K562 (cell line): ENCODE measurements at regions not wholly inside any gene's neighbourhood (a gene's known extent, or its start where the extent isn't known, plus 50 kb on each side); places are given as distances from the start of the nearest gene placed in this dataset.

Experiments
- ATAC-seq: fragments of 200-7000 bp; cut with Tn5 transposase; 3 replicates; pipeline ENCODE4 v1.9.1; 2020; ENCODE audit warnings: moderate library complexity
- BruUV-seq: library from RNA; stranded (reverse); fragments of 400-500 nt; replicated peaks from 2 replicates; lab custom pipeline; 2021; lab: Mats Ljungman, UMichigan
- CTCF ChIA-PET: fragments of 300-600 bp; formaldehyde crosslinking; extraction: SDS; loops from one replicate; lab custom pipeline; 2021; ENCODE audit warnings: low intra/inter-chr PET ratio; lab: Yijun Ruan, JAX
- POLR2A ChIA-PET: fragments of 300-600, 350-650 bp; sonication (Branson Sonifier 250); formaldehyde crosslinking; extraction: SDS; loops from one replicate; lab custom pipeline; 2021; ENCODE audit warnings: antibody characterized with exemption, inconsistent platforms; lab: Yijun Ruan, JAX
- DNase-seq, 4 experiments: peaks; one replicate each; pipeline versions ENCODE4 v3.0.0 to v3.0.0-alpha.2; 2011 to 2018; ENCODE audit warnings: low spot score in 3 of 4, mixed read lengths in 3 of 4; ENCODE audit errors: extremely low read depth in 1 of 4
- FAIRE-seq: peaks from 2 replicates; lab custom pipeline; 2011; peaks lifted over from hg19 to GRCh38; lab: Jason Lieb, UNC
- H2AFZ ChIP-seq: 2 replicates; pipeline ENCODE4 v1.6.0; 2011; ENCODE audit warnings: low read depth, low read length, control low read depth, inconsistent platforms
- H3K27ac ChIP-seq: fragments of 200-600 bp; 3 replicates; pipeline ENCODE4 v1.8.0; 2011; ENCODE audit warnings: low read depth, mild to moderate bottlenecking, control low read depth, inconsistent platforms, low read length, moderate library complexity, mixed read lengths; ENCODE audit errors: extremely low read depth
- H3K27me3 ChIP-seq, 2 experiments: fragments of 300-600 bp in 1 of 2; 2 replicates in 1 of 2; 3 replicates in 1 of 2; pipeline versions ENCODE4 v1.6.0 to v1.8.0; 2011; ENCODE audit warnings: inconsistent platforms in 2 of 2, low read length in 2 of 2, mild to moderate bottlenecking in 1 of 2, mixed read lengths in 1 of 2, moderate library complexity in 1 of 2; ENCODE audit not compliant: control insufficient read depth in 2 of 2, insufficient read depth in 2 of 2
- H3K36me3 ChIP-seq: fragments of 300-600 bp; 3 replicates; pipeline ENCODE4 v1.8.0; 2011; ENCODE audit warnings: mild to moderate bottlenecking, low read length, inconsistent platforms; ENCODE audit not compliant: control insufficient read depth, insufficient read depth
- H3K4me1 ChIP-seq, 2 experiments: fragments of 200-600 bp in 1 of 2; replicated peaks in 1 of 2; 2 replicates in 1 of 2; 3 replicates in 1 of 2; pipeline versions ENCODE4 v1.5.1 to v1.8.0; 2011; ENCODE audit warnings: inconsistent platforms in 2 of 2, low read length in 2 of 2, mild to moderate bottlenecking in 1 of 2, mixed read lengths in 1 of 2, moderate library complexity in 1 of 2; ENCODE audit not compliant: control insufficient read depth in 2 of 2, insufficient read depth in 2 of 2
- H3K4me2 ChIP-seq: 2 replicates; pipeline ENCODE4 v1.6.1; 2011; ENCODE audit warnings: low read length, control low read depth, inconsistent platforms, mixed read lengths; ENCODE audit not compliant: insufficient read depth
- H3K4me3 ChIP-seq: fragments of 200-600 bp; sonication (generic), shearing (Covaris generic); 2 replicates; pipeline ENCODE4 v1.5.1; 2016; ENCODE audit warnings: control low read depth, inconsistent platforms
- H3K79me2 ChIP-seq: fragments of 200-600 bp; 3 replicates; pipeline ENCODE4 v1.8.0; 2011; ENCODE audit warnings: low read length, inconsistent platforms; ENCODE audit not compliant: control insufficient read depth, insufficient read depth
- H3K9ac ChIP-seq, 2 experiments: 2 replicates each; pipeline versions ENCODE4 v1.6.0 to v1.6.1; 2011; ENCODE audit warnings: low read depth in 2 of 2, low read length in 2 of 2, control low read depth in 1 of 2, inconsistent platforms in 1 of 2, mild to moderate bottlenecking in 1 of 2, mixed read lengths in 1 of 2; ENCODE audit not compliant: insufficient read depth in 1 of 2
- H3K9me1 ChIP-seq: one replicate; pipeline ENCODE4 v1.6.0; 2011; ENCODE audit warnings: inconsistent platforms, mild to moderate bottlenecking, low read length, moderate library complexity; ENCODE audit not compliant: control insufficient read depth, insufficient read depth
- H3K9me3 ChIP-seq: replicated peaks from 2 replicates; pipeline ENCODE4 v1.5.1; 2011; ENCODE audit warnings: low read depth, low read length, inconsistent platforms; ENCODE audit not compliant: control insufficient read depth, insufficient read depth
- H4K20me1 ChIP-seq: replicated peaks from 2 replicates; pipeline ENCODE4 v1.6.1; 2011; ENCODE audit warnings: low read length, inconsistent platforms, mixed read lengths; ENCODE audit not compliant: control insufficient read depth, insufficient read depth
- CBX2 ChIP-seq: fragments of 200-600 bp; sonication (generic); IDR thresholded peaks from one replicate; pipeline ENCODE4 v1.6.1; 2012; ENCODE audit warnings: mild to moderate bottlenecking, low read length, inconsistent platforms; ENCODE audit not compliant: insufficient read depth, poor library complexity, severe bottlenecking
- CCNT2 ChIP-seq: IDR thresholded peaks from 2 replicates; pipeline ENCODE4 v1.6.1; 2011; ENCODE audit warnings: borderline replicate concordance, low read depth, mild to moderate bottlenecking, moderate library complexity, mixed read lengths, low read length; ENCODE audit not compliant: insufficient read length; ENCODE audit errors: extremely low read depth
- EHMT2 ChIP-seq: fragments of 450-650 bp; IDR thresholded peaks from 2 replicates; pipeline ENCODE4 v1.6.1; 2018; ENCODE audit warnings: antibody characterized with exemption
- EP300 ChIP-seq: IDR thresholded peaks from 2 replicates; pipeline ENCODE4 v1.6.1; 2012; ENCODE audit warnings: low read length, improper control_type of control experiment
- FOXK2 ChIP-seq, 2 experiments: fragments of 450-650 bp; IDR thresholded peaks in 1 of 2; conservative IDR thresholded peaks in 1 of 2; 2 replicates each; pipeline ENCODE4 v1.6.1; 2016; ENCODE audit warnings: low read depth in 2 of 2, mild to moderate bottlenecking in 1 of 2
- FOXP1 ChIP-seq: sonication (generic); formaldehyde crosslinking; IDR thresholded peaks from 2 replicates; pipeline ENCODE4 v1.8.0; 2022; ENCODE audit warnings: mild to moderate bottlenecking, missing genetic modification reagents
- MBD1 ChIP-seq: fragments of 250-450 bp; sonication (Bioruptor Pico); IDR thresholded peaks from 2 replicates; pipeline ENCODE4 v1.8.0; 2022; ENCODE audit warnings: inconsistent platforms
- NCOA2 ChIP-seq, 2 experiments: fragments of 450-650 bp; IDR thresholded peaks; 2 replicates each; pipeline ENCODE4 v1.6.1; 2018; ENCODE audit warnings: mild to moderate bottlenecking in 2 of 2, moderate library complexity in 1 of 2; ENCODE audit not compliant: partially characterized antibody in 2 of 2
- RBFOX2 ChIP-seq: fragments of 200-400 bp; formaldehyde crosslinking; IDR thresholded peaks from 2 replicates; pipeline ENCODE4 v1.6.1; 2017; ENCODE audit warnings: low read depth, mild to moderate bottlenecking, low read length, moderate library complexity
- RBM39 ChIP-seq: fragments of 200-400 bp; formaldehyde crosslinking; optimal IDR thresholded peaks from 2 replicates; pipeline ENCODE3; 2018; ENCODE audit warnings: low read depth, low read length
- SMARCE1 ChIP-seq: fragments of 450-650 bp; IDR thresholded peaks from 2 replicates; pipeline ENCODE4 v1.7.1; 2016; ENCODE audit warnings: mild to moderate bottlenecking
- SP2 ChIP-seq: IDR thresholded peaks from 2 replicates; pipeline ENCODE4 v1.6.1; 2011; ENCODE audit warnings: mild to moderate bottlenecking, low read depth, low read length, moderate library complexity; ENCODE audit not compliant: poor library complexity, severe bottlenecking; ENCODE audit errors: extremely low read depth
- STAT6 ChIP-seq: sonication (generic); formaldehyde crosslinking; IDR thresholded peaks from 2 replicates; pipeline ENCODE4 v1.8.1; 2023; ENCODE audit warnings: mild to moderate bottlenecking, missing genetic modification reagents
- ZBTB43 ChIP-seq: sonication (generic); formaldehyde crosslinking; IDR thresholded peaks from 2 replicates; pipeline ENCODE4 v1.8.0; 2023; ENCODE audit warnings: mild to moderate bottlenecking, missing genetic modification reagents
- ZC3H8 ChIP-seq: fragments of 450-650 bp; IDR thresholded peaks from 2 replicates; pipeline ENCODE4 v1.6.1; 2017
- ZNF655 ChIP-seq: fragments of 250-450 bp; sonication (Bioruptor Pico); IDR thresholded peaks from 2 replicates; pipeline ENCODE4 v1.5.0; 2021
- WGBS: fragments of 100-300 bp; shearing (Covaris generic); methylation state at CpG from one replicate; pipeline ENCODE4 v1.1.6; 2016; ENCODE audit warnings: low coverage, mixed read lengths; ENCODE audit not compliant: insufficient coverage; ENCODE audit errors: missing lambda C conversion rate; 5-methylcytosine and 5-hydroxymethylcytosine counted together
- in situ Hi-C: fragments of 300-500 bp; cut with MboI; formaldehyde crosslinking; loops from 4 replicates; pipeline ENCODE4 v1.15.0; 2018; ENCODE audit warnings: inconsistent platforms, mixed read lengths
- intact Hi-C: fragments of 100-400 bp; cut with micrococcal nuclease; formaldehyde crosslinking; loops from 2 replicates; pipeline ENCODE4 v1.14.2; 2022

GRCh38 chr3:34948517-34948916 lies 690.8 kb upstream of the ARPP21 start:
- Histone ChIP-seq H3K27ac (no peak overlapping the region), H3K9ac (no peak overlapping the region), H3K9me1 (no peaks in the 10 kb centered on the region), H3K27me3 (no peaks in the 10 kb centered on the region), H4K20me1 (no peaks in the 10 kb centered on the region), H3K36me3 (no peaks in the 10 kb centered on the region), H3K9me3 (no peaks in the 10 kb centered on the region), H3K4me3 (no peak overlapping the region), H2AFZ (no peak overlapping the region), H3K4me1 (no peaks in the 10 kb centered on the region), H3K4me2 (no peak overlapping the region), H3K79me2 (no peaks in the 10 kb centered on the region)
- DNase-seq (no peak), FAIRE-seq (no peak), ATAC-seq (no peak)
- WGBS = 0% methylated on average over 1 of the region's 1 CpG
- POLR2A ChIA-PET = no interaction called here
- BruUV-seq = no TSS peak
- intact Hi-C loops (no loop called here), in situ Hi-C loops (no loop called here)
- CTCF ChIA-PET = no interaction called here
- TF ChIP-seq MBD1 (no peak), FOXK2 (conservative IDR thresholded peaks at IDR 0.05 in 1 of 2, IDR thresholded peaks at IDR 0.05 in 1 of 2; ENCODE audit: low read depth in 2 of 2) (no peak), CCNT2 (no peak), EHMT2 (no peak), CBX2 (no peak), SMARCE1 (no peak), ZC3H8 (no peak), ZNF655 (CRISPR knock-in tag) (no peak), ZBTB43 (CRISPR knock-in tag) (no peak), STAT6 (CRISPR knock-in tag) (no peak), NCOA2 (IDR thresholded peaks at IDR 0.05; ENCODE audit: partially characterized antibody in 2 of 2) (no peak), FOXP1 (CRISPR knock-in tag) (no peak), RBM39 (no peak), SP2 (no peak), EP300 (no peak), RBFOX2 (no peak)
